ENCODE measurements at regions not wholly inside any gene's neighbourhood (a gene's known extent, or its start where the extent isn't known, plus 50 kb on each side); places are given as distances from the start of the nearest gene placed in this dataset.
"Not testable (repeated sequence)": the region's sequence is repeated elsewhere in the genome, so short reads cannot be mapped to it uniquely, and the experiment has no call there.

DNA sequence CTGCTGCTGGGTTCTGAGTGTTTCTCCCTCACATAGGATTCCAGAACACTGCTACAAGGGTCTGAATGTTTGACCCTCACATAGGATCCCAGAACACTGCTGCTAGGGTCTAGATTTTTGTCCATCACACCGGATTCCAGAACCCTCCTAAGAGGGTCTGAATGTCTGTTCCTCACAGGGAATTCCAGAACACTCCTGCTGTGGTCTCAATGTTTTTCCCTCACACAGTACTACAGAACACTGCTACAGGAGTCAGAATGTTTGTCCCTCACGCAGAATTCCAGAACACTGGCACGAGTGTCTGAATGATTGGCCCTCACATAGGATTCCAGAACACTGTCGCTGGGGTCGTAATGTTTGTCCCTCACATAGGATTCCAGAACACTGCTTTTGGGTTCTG is 221.6 kb downstream of the FOXD4L6 start:
- DNase-seq (ENCODE audit: low read depth in 2 of 2), result not testable (repeated sequence)

DNA sequence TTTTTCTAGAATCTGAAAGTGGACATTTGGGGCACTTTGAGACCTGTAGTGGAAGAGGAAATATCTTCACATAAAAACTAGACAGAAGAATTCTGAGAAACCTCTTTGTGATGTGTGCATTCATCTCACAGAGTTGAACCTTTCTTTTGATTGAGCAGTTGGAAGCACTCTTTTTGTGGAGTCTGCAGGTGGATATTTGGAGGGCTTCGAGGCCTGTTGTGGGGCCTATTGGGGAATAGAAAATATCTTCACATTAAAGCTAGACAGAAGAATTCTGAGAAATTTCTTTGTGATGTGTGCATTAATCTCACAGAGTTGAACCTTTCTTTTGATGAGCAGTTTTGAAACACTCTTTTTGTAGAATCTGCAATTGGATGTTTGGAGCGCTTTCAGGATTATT is 236.2 kb downstream of the FOXD4L6 start:
- not testable (repeated sequence) for DNase-seq (ENCODE audit: low read depth in 2 of 2)

DNA sequence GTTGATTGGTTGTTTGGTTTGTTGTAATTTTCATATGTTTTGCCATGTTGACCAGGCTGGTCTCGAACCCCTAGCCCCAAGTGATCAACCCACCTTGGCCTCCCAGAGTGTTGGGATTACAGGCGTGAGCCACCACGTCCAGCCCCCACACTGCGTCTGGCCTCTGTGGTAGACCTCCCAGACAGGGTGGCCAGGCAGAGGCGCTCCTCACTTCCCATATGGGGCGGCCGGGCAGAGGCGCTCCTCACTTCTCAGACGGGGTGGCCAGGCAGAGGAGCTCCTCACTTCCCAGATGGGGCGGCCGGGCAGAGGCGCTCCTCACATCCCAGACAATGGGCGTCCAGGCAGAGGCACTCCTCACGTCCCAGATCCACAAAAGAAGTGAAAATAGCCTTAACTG is 242.6 kb downstream of the FOXD4L6 start:
- DNase-seq (ENCODE audit: low read depth in 2 of 2), result not testable (repeated sequence)

DNA sequence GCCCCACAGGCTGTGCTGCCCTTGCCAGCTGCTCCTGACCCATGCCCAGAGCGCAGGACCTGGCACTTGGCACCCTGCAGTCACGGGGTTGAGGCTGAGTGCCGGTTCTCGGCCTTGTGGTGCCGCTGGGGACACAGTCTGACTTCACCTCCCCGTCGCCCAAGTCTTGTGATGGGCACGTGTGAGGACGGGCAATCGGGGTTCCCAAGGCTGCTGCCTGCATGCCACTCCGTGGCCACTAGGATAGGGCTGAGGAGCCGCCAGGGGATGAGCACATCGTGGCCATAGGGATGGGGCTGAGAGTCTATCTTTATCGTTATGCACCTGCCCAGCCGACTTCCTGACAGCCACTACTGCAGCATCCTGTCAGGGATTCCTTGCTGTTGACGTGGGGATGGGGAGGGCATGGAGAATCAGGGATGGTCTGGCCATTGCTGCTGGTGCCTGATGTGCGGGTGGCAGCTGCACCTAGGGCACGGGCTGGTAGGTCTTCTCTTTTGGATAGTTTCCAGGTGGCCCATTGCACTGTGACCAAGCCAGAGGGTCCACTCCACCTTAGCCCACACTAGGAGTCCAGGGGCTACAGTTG is 243.5 kb downstream of the FOXD4L6 start:
- not testable (repeated sequence) for DNase-seq (ENCODE audit: low read depth in 2 of 2)

DNA sequence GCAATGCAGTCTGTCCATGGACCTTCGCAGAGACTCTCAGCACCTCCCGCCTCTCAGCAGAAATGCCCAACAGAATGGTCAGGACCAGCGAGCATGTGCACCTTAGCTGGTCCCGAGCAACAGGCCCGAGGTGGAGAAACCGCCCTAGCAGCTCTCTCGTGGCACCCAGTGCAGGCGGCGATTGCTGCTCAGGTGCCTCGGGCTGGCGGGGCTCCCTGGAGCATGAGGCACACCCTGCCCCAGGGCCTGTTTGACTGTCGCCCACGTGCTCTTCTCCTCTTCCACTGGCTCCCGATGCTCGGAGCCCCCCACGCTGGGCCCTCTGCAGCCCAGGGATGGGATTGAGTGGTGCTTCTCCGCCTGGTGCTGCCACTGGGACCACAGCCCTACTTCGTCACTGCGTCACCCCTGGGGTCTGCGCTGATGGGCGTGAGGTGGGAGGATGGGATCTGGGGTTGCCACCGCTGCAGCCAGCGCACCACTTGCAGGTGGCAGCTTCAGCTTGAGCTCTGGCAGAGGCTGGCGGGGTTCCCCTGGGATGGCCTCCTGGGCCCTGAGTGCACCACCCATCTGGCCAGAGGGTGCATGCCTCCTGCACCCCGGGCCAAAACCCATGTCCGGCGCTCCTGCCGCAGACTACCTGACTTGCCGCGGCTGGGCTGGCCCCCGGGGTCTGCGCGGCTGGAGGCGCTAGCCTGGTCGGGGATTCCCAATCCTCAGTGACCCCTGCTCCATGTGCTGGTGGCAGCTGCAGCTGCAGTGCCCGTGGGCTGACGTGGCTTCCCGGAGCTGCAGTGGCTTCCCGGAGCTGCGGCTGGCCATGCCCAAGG is 244.2 kb downstream of the FOXD4L6 start:
- DNase-seq (ENCODE audit: low read depth in 2 of 2), result no peak

DNA sequence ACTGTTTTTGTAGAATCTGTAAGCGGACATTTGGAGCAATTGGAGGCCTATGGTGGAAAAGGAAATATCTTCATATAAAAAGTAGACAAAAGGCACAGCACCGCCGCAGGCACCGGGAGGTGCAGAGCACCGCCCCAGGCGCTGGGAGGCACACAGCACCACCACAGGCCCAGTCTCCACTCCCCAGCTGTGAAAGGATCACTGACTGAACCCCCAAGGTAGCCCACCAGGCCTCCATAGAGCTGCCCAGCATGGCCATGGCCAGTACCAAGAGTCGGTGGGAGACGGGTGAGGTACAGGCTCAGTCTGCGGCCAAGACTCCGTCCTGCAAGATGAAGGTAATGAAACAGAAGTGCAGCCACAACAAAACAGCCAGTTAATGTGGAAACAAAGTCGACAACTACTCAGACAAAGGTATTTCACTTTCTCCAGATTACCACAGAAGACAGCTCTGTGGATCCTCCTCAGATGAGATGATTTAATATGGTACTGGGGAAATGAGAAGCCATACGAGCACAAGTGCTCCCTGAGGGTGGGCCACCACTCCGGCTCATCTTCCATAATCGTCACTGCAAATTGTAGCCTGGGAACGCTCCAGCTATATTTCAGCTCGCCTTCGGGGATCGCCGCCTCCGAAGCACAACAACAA is 244.9 kb downstream of the FOXD4L6 start:
- not testable (repeated sequence) for DNase-seq (ENCODE audit: low read depth in 2 of 2)

DNA sequence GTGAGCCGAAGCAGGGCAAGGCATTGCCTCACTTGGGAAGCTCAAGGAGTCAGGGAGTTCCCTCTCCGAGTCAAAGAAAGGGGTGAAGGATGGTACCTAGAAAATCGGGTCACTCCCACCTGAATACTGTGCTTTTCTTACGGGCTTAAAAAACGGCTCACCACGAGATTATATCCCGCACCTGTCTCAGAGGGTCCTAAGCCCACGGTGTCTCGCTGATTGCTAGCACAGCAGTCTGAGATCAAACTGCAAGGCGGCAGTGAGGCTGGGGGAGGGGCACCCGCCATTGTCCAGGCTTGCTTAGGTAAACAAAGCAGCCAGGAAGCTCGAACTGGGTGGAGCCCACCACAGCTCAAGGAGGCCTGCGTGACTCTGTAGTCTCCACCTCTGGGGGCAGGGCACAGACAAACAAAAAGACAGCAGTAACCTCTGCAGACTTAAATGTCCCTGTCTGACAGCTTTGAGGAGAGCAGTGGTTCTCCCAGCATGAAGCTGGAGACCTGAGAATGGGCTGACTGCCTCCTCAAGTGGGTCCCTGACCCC is 254.7 kb downstream of the FOXD4L6 start:
- not testable (repeated sequence) for DNase-seq (ENCODE audit: low read depth in 2 of 2)

DNA sequence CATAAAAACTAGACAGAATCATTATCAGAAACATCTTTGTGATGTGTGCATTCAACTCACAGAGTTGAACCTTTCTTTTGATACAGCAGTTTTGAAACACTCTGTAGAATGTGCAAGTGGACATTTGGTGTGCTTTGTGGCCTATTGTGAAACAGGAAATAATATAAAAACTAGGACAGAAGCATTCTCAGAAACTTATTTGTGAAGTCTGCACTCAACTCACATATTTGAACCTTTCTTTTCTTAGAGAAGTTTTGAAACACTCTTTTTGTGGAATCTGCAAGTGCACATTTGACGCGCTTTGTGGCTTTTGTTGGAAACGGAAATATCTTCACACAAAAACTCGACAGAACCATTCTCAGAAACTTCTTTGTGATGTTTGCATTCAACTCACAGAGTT is 260.0 kb downstream of the FOXD4L6 start:
- not testable (repeated sequence) for DNase-seq (ENCODE audit: low read depth in 2 of 2)

All from activated CD8-positive, alpha-beta memory T cell treated with anti-CD3 and anti-CD28 coated beads for 4 hours (primary cell).